ENCODE measurements at regions not wholly inside any gene's neighbourhood (a gene's known extent, or its start where the extent isn't known, plus 50 kb on each side); places are given as distances from the start of the nearest gene placed in this dataset.
A peak's percentile ranks its signal among the peaks of the same experiment; 100 is the strongest.

GRCh38 chr20:40110311-40110831 lies 578.7 kb downstream of the MAFB start:
- peaks cover 3% of the 10 kb centered on the region; the same call in 1 of the 3 replicates for H3K4me1 Mint-ChIP-seq
- H3K4me2 ChIP-seq: no peak overlapping the region
- no peaks in the 10 kb centered on the region for H4K20me1 ChIP-seq (replicated peaks; ENCODE audit: insufficient read depth)
- no peaks in the 10 kb centered on the region for H3K36me3 Mint-ChIP-seq (ENCODE audit: low read depth)
- no peaks in the 10 kb centered on the region for H3K27me3 ChIP-seq (ENCODE audit: insufficient read depth)
- H3K4me3 ChIP-seq: no peak overlapping the region
- H3F3A ChIP-seq (replicated peaks; ENCODE audit: low read depth): no peaks in the 10 kb centered on the region
- H3K27ac Mint-ChIP-seq: 0 out of 2 replicates have a peak overlapping the region, but pooled peaks have one; percentile 10
- no peaks in the 10 kb centered on the region for H3K79me2 ChIP-seq (replicated peaks; ENCODE audit: insufficient read depth)
- no peak overlapping the region for H2AFZ ChIP-seq
- no peak overlapping the region for H3K4me3 Mint-ChIP-seq
- ATAC-seq (no peak), DNase-seq (ENCODE audit: low spot score) (no peak)
- peaks cover 2% of the 10 kb centered on the region for H3K27me3 Mint-ChIP-seq (ENCODE audit: insufficient read depth, low read depth, poor library complexity)
- H3K9me3 Mint-ChIP-seq: no peaks in the 10 kb centered on the region
- H3K9me2 ChIP-seq (ENCODE audit: insufficient read depth): peaks cover 11% of the 10 kb centered on the region
- no peaks in the 10 kb centered on the region for H3K36me3 ChIP-seq (ENCODE audit: insufficient read depth)
- H3K27ac ChIP-seq (ENCODE audit: low read depth): no peak overlapping the region
- no peaks in the 10 kb centered on the region for H3K4me1 ChIP-seq (ENCODE audit: insufficient read depth)
- no peak for TF ChIP-seq REST (IDR thresholded peaks at IDR 0.05; ENCODE audit: unreplicated experiment)
- no peak for TF ChIP-seq ETS1 (IDR thresholded peaks at IDR 0.05)
- no peak for TF ChIP-seq EZH2 (IDR thresholded peaks at IDR 0.05; ENCODE audit: low read depth, unreplicated experiment)
- TF ChIP-seq STAT1 (IDR thresholded peaks at IDR 0.05; ENCODE audit: unreplicated experiment): no peak
- no peak for TF ChIP-seq JUNB (IDR thresholded peaks at IDR 0.05; ENCODE audit: unreplicated experiment)
- no peak for TF ChIP-seq CTCF (conservative IDR thresholded peaks at IDR 0.05; ENCODE audit: low read depth in 2 of 2)
- TF ChIP-seq POLR2AphosphoS5 (IDR thresholded peaks at IDR 0.05; ENCODE audit: low read depth): no peak
- TF ChIP-seq ZNF331 (CRISPR knock-in tag; IDR thresholded peaks at IDR 0.05; ENCODE audit: low read depth): no peak
- TF ChIP-seq NANOG (IDR thresholded peaks at IDR 0.05; ENCODE audit: borderline replicate concordance): no peak
- TF ChIP-seq EZH2phosphoT487 (IDR thresholded peaks at IDR 0.05; ENCODE audit: unreplicated experiment): no peak
- no peak for TF ChIP-seq ZNF462 (CRISPR knock-in tag; IDR thresholded peaks at IDR 0.05)
- TF ChIP-seq CREB1 (CRISPR knock-in tag; IDR thresholded peaks at IDR 0.05; ENCODE audit: low read depth): no peak
- TF ChIP-seq ZNF114 (CRISPR knock-in tag; IDR thresholded peaks at IDR 0.05): no peak
